Activated CD4-positive, alpha-beta T cell treated with anti-CD3 and anti-CD28 coated beads, Interleukin-2, amount 50 U/mL, for 4 hours (primary cell): ENCODE measurements at regions not wholly inside any gene's neighbourhood (a gene's known extent, or its start where the extent isn't known, plus 50 kb on each side); places are given as distances from the start of the nearest gene placed in this dataset.
"Not testable (repeated sequence)": the region's sequence is repeated elsewhere in the genome, so short reads cannot be mapped to it uniquely, and the experiment has no call there.

Source experiments
- DNase-seq, 2 experiments: peaks; one replicate each; pipeline ENCODE4 v3.0.0-alpha.2; 2020

DNA sequence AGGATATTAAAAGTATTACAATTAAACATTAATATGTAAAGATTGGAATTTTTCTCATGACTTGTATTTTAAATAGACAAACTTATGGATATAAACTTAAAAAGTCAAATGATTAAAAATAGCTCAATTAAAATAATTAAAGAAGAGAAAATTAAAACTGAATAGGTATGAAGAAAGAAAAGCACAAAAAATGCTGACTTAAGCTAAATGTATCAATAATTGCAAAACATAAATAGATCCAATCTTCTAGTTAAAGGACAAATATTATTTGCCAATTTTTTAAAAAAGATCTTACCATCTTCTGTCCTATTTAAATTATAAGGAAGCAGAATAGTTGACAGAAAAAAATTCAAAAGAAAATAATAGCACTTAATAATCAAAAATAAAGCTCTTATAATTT is 646.3 kb upstream of the ANKRD30A start:
- DNase-seq: no peak

DNA sequence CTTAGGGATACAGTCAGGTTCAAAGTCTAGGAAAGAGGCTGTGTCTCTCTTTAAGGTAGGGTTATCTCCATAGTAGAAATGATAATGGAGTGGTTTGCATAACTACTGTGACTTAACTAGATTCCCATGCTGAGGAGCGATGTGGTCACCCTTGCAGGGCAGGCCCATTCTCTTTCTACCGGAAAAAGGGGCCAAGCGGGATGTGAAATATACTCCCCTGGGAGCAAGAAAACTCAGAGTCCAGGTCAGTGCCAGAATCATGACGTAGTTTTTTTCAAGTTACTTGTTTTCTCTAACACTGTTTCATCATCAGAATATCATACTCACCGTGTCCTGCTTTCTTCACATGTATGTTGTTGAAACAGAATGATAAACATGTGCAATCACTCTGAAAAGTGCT is 649.0 kb upstream of the ANKRD30A start:
- DNase-seq: no peak

DNA sequence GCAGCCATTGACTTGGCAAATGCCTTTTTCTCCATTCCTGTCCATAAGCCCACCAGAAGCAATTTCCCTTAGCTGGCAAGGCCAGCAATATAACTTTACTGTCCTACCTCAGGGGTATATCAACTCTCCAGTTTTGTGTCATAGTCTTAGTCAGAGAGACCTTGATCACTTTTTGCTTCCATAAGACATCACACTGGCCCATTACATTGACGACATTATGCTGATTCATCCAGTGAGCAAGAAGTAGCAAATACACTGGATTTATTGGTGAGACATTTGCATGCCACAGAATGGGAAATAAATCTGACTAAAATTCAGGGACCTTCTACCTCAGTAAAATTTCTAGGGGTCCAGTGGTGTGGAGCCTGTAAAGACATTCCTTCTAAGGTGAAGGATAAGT is 649.7 kb upstream of the ANKRD30A start:
- no peak for DNase-seq

DNA sequence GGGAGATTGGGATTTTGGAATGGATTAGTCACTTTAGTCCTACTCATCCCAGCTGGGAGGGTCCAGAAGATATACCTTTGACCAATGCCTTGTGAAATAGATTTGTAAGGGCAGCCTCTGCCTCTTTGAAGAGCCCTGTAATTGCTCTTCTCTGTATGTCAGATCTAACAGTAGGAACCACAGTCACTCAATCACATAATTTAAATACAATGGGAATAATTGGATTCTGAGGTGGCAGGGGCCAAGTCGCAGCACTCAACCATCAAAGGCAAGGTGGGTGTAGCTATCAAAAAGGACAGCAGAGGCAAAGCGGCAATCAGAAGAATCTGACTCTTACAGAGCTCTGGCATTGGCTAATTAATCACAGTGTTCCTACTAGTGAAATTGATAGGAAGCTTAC is 650.9 kb upstream of the ANKRD30A start:
- DNase-seq: no peak

DNA sequence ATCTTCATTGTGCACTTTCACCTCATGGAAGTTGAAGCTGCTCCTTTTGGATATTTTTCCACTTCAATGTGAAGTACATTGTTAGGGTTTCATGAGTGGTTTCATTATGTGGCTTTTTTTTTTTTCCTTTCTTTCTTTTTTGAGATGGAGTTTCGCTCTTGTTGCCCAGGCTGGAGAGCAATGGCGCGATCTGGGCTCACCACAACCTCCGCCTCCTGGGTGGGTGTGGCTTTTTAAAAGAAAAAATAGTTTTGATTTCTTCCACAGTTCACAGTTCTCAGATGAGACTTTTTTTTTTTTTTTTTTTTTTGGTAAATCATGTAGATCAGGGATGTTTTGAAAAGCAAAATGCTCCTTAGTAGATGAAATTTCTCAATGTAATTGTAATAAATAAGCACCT is 652.3 kb upstream of the ANKRD30A start:
- DNase-seq: no peak

DNA sequence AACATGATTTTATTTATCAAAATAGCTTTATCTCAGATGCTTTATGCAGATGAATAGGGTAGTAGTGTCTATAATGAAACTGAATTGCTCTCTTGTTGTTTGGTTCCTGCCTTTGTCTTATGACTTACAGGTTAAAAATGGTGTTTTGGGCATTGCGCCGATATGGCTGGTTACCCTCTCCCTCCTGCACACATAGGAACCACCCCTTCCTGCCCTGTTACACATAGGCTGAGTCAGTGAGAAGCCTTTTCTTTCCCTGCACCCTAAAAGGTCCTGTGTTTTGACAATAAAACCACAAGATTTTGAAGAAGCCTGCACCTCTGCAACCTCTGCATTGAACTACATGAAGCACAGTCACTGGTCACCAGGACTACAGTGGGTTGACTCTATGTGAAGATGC is 655.8 kb upstream of the ANKRD30A start:
- no peak for DNase-seq

DNA sequence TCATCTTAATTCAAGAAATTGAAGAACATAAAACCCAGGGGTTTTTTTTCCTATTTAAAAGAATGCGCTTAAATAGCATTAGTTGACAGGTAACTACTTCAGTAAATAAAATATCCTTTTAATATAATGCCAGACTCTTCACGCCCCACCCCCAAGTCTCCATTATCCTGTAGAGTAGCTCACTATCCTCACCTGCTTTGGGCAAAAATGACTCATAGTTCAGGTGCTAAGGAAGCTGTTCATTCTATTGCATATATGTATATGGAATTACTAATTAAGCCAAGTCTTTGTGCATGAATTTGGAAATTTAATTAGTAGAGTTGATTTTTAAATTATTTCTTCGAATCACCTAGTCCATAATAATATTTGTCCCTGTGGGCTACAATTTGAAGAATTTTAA is 656.8 kb upstream of the ANKRD30A start:
- no peak for DNase-seq

DNA sequence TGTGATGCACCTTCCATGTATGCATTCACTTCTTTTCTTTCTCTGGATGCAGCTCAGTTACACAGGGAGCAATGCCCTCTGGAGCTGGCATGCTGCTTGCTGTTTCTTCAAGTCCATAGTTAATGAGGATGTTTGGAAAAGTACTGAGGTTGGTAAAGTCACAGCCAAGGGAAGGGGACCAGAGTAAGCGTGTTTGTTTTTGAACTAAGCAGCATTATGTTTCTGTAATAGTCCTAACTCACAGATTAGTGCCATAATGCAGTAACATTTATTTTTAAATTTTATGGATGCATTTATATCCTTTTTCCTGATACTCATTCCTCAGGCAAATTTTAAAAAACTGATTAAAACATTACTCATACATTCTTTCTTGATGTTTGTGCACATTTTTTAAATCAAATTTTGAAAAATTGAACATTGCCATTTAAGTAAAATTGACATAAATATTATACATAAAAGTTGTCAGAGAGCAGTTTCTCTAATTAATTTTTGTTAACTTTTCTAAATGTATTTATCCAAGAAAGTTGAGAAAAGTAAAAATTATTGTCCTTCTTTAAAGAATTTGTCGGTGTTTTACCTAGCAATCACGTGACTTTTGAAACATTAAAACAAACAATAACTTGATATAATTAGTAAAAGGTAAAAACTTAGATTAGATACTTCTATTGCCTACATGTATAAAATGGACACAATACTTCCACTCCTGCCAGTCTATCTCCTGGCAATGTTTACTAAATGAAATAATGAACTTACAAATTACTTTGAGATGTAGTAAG is 659.6 kb upstream of the ANKRD30A start:
- no peak for DNase-seq

DNA sequence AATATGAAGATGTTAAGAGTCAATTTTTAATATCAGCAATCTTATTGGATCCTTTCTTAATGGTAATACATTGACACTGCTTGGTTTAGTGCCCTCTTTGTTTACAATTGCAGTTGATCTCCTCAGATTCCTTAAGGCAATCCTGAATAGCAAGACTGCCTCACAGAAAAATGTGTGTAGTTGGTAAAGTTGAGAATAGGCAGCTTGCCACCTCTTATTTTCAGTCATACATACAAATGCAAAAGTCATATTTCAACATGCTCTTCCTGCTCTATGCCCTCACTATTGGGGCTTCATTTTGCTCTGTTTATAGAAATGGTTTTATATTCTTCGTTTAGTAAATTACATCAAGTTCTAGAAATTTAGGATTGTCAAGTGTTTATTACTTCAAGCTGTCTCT is 661.1 kb upstream of the ANKRD30A start:
- DNase-seq: no peak

DNA sequence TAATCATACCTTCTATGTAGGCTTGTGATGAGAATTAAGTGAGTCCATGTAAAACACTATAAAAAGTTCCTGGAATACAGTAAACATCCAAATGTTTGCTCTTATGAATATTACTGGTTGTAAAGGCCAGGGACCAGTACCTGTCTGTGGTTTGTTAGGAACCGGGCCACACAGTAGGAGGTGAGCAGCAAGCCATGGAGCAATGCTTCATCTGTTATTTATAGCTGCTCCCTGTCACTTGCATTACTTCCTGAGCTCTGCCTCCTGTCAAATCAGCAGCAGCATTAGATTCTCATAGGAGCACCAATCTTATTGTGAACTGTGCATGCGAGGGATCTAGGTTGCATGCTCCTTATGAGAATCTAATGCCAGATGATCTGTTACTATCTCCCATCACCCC is 662.0 kb upstream of the ANKRD30A start:
- DNase-seq: no peak

DNA sequence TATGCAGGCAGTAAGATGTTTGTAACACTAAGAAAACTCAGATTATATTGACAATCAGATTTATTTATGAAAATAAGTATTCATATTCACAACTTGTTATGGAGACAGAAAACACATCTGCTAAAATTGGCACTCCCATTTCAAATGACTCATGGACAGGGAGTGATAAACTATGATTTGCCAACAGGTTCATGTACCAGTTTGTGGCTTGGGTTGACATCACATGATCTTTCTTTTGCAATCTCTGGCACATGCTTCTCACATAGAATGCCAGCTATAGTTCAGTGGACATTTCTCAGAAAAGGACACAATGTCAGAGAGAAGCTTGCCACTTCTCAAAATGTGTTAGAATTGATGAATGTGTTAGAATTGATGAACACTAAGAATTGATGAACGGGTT is 663.2 kb upstream of the ANKRD30A start:
- DNase-seq: no peak

DNA sequence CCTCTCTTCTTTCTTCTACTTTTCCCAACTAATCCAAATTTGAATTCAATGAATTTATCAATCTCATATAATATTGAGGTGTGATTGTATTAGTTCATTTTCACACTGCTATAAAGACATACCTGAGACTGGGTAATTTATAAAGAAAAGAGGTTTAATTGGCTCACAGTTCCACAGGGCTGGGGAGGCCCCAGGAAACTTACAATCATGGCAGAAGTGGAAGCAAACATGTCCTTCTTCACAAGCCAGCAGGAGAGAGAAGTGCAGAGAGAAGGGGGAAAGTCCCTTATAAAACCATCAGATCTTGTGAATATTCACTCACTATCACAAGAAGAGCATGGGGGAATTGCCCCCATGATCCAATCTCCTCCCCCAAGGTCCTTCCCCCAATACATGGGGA is 667.0 kb upstream of the ANKRD30A start:
- DNase-seq: not testable (repeated sequence)

DNA sequence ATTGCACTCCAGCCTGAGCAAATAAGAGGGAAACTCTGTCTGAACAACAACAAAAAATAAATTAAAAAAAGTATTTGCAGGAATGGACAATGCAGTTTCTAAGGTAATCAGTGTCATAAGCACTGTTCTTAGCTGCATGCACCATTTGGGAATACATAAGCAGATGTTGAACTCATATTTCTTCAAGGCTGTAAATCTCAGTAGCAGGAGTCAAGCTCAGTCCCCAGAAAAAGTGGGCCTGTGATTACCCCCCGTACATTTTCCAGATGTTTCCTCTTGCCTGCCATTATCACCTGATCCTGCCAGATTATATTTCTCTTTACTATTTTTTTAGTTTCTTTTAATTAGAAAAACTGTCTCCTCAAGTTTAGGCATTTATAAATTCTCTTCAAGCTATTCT is 667.6 kb upstream of the ANKRD30A start:
- no peak for DNase-seq

DNA sequence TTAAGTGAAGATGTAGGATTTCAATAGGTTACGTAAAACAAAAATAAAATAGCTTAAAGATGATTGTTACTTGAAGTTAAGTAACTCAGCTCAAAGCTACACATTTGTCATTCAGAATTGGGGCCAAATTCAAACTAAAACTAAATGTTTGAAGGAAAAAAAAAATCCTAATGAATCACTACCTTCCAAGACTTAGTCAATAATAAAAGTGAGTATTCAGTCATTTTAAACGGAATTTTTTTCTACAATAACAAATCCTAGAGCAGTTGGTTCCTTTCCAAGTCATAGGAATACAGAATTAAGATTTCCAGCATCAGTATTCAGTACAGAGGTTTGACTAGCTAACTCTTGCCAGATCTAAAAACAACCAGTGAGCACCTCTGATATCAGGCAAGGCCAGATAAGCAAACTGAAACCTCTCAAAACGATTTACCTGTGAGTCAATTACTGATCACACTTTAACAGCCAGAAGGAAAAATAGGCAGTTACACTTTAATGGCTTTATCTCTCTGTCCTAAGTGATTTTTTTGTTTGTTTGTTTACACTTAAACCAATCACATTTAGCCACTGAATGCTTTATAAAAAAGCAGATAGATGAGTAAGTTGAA is 669.8 kb upstream of the ANKRD30A start:
- DNase-seq: no peak

DNA sequence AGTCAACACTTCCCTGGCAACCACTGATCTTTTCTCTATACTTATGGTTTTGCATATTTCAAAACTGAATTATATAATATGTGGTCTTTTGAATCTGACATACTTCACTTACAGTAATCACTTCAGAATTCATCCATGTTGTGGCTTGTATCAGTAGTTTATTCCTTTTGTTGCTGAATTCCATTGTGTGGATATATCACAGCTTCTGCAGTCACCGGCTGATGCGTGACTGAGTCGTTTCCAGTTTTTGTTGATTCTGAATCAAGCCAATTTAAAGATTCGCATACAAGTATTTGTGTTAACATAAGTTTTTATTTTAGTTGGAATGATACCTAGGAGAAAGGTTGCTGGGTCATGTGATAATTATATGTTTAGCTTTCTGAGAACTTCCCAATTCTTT is 672.5 kb upstream of the ANKRD30A start:
- DNase-seq: no peak

DNA sequence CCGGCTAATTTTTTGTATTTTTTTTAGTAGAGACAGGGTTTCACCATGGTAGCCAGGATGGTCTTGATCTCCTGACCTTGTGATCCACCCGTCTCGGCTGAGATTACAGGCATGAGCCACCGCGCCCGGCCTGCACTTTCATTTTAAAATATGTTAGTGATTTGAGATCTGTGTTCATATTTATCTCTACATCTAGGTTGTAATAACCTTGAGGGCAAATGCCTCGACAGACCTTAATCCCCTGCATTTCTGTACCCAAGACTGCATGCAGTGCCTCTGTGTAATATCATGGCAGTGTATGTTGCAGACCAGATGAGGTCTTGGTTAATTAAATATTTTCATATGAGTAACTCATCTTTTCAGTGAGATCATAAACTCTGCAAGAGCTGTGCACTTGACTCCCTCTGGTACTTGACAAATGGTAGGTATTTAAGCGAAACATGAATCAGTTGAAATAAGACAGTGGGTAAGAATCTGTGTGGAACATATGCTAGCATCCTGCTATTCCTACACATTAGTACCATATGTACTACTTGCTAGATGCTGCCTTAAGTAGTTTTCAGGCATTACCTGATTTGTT is 673.9 kb upstream of the ANKRD30A start:
- no peak for DNase-seq

DNA sequence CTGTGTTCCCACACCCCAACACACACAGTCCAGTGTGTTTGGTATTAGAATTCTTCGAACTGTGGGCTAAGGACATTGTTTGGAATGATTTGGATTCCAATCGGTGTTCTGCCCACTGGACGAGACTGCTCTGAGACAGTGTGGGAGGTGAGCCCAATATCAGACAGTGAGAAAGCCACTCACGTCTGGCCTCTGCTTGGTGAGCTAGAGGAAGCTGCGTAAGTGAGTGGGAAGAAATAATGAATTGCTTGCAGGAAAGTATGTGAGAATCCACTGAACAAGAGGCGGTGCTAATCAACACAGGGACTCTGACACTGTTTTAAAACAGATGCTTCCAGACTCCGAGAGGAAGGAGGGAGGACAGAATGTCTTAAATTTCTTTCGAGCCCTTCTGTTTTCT is 675.0 kb upstream of the ANKRD30A start:
- DNase-seq: no peak

DNA sequence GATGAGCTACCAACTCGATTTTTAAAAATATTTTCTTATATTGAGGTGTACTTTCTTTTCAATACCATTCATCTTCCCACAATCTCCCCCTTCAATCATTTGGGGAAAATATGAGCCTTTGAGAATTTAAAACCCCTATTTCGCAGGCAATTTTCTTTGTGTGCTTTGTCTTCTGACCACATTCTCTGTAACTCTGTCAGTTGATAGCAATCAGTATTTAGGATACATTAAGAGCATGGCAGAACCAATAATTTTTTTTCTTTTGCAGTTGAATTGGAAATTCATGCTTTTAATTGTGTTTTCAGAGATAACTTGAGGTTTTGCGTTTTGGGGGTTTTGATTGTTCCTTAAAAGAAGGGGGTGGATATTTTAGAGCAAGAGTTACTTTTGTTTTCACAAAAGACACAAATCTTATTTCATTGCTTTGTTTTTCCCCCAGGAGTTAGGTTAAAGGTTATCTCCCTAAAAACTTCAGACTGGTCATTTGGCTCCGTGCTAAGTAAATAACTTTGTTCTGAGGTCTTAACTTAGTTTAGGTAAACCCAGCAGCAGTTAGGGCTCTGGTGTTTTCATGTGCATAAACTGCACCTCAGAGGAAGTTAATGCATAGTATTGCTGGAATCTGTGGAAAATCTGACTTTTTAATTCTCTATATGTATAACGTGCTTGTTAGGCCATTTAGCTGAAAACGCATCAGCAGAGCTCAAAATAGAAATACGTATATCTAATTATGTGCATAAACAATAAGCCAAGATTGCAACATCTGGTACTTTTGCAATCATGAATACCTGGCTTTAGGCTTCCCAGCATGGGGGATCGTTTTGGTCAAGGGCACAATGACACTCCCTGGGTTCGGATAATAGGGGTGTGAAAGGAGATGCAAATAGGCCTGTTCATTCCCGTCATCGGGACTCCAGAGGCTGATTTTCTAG is 676.4 kb upstream of the ANKRD30A start:
- DNase-seq: no peak

DNA sequence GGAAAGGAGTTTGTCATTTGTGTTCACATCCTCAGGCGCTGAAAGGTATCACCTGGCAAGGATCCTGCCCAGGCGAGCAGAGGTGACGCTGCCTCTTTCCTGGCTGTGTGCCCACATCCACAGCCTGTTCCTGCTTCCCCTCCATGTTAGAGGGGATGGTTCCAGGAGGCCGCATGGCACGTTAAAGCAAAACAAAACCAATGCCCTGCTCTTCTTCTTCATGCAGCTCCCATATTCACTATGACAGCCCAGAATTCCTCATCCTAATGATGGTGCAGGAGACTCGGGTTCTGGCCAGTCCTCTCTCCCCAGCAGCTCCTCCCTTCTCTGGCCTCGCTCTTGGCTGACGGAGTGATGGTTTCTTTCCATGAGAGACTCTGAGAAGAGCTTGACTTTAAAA is 678.5 kb upstream of the ANKRD30A start:
- DNase-seq: no peak

DNA sequence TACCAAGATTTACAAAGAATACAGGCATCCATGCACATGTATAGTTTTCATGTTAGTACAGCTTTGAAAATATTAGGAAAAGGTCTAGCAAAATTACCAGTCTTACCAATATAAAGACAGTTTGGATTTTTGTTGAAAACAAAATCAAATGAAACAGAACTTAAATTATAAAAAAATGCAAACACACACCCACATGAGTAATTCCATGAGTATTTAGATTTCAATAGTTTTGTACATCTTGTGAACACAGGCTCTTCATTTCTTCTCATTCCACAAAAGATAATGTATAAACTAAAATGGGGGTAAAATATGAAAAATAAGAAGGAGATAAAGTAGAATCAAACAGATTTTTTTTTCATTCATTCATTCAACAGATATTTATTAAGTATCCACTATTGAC is 682.2 kb upstream of the ANKRD30A start:
- DNase-seq: no peak

DNA sequence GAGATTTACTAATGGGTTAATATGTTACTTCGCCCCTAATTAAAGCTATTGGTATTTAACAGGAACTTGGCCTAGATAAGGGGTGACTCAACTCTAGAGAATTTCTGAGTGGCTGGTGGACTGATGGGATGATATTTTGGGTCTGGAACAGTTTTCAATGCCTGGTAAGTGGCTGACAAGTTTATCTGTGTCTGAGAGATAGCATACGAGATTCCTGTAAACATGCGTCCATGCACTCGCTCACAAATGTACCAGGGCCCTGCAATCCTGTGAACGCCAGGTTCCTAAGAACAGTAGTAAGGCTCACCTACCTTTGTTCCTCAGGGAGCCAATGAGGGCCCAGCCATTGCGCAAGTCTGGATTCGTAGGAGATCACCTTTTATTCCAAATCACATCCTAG is 683.8 kb upstream of the ANKRD30A start:
- DNase-seq: no peak

DNA sequence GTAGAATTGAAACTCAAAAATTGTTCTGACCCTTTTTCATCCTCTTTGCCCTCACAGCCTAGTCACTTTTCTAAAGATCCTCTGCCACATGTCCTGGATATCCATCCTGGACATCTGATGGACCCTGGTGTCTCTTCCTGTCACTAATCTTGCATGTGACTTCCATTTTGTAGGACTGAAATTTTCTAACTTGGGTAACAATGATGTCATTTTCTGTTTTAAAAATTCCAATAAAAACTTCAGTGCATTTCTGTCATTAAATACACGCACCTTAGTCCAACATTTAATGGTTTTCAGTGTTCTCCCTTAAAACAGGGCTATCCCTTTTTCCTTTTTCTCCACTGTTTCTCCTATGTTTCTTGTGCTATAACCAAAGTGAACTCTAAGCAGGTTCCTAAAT is 684.9 kb upstream of the ANKRD30A start:
- DNase-seq: no peak

DNA sequence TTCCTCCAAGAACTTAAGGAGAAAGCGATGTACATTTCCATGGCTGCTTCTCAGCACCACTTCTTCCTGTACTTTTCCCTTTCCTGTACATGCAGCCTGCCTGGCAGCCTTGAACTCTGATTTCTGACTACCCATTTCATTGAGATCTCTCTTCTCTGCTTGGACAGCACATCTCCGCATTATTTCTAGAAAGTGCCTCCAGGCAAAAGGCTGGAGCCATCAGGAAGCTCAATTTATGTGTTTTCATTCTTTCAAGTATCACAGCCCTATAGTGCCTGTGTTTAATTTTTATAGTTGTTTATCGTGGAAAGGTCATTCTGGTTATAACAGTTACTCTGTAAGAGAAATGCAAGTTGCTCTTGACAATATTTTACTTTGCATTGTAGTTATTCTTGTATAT is 688.0 kb upstream of the ANKRD30A start:
- DNase-seq: no peak

DNA sequence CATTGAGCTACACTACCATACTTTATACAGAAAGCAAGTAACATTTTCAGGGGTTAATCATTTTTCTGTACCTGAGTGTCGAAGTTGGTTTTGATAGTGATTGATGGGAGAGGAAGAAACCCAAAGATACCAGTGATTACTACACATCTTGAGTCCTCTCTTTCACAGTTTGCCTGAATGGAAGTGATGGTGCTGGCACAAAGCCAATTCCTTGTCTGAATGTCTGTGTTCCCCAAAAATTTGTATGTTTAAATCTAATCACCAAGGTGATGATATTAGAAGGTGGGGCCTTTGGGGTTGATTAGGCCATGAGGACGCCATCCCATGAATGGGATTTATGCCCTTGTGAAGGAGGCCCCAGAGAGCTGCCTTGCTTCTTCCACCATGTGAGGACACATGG is 696.9 kb upstream of the ANKRD30A start:
- DNase-seq: no peak
